NCI-H510A treated with DMSO at 0.1 percent for 48 hours (cell line): ENCODE measurements at regions not wholly inside any gene's neighbourhood (a gene's known extent, or its start where the extent isn't known, plus 50 kb on each side); places are given as distances from the start of the nearest gene placed in this dataset.
"Not testable (repeated sequence)": the region's sequence is repeated elsewhere in the genome, so short reads cannot be mapped to it uniquely, and the experiment has no call there.

Source experiments
- DNase-seq: peaks from one replicate; lab custom pipeline; 2025; lab: John Stamatoyannopoulos, UW

- DNase-seq, result not testable (repeated sequence)
These were observed 1270.3 kb downstream of the UQCRFS1 start for GRCh38 chr19:27942607-27943006.

GRCh38 chr19:27936139-27936538 is 1276.8 kb downstream of the UQCRFS1 start:
- no peak for DNase-seq

GRCh38 chr19:27935669-27936068 is 1277.3 kb downstream of the UQCRFS1 start:
- no peak for DNase-seq

- no peak for DNase-seq
These were observed 1283.6 kb downstream of the UQCRFS1 start for GRCh38 chr19:27929399-27929798.

GRCh38 chr19:27925202-27925601 is 1287.7 kb downstream of the UQCRFS1 start:
- no peak for DNase-seq

- DNase-seq, result no peak
These were observed 1290.0 kb downstream of the UQCRFS1 start for GRCh38 chr19:27922970-27923369.

GRCh38 chr19:27920774-27921173 is 1292.2 kb downstream of the UQCRFS1 start:
- DNase-seq, result no peak

GRCh38 chr19:27918818-27919217 is 1294.1 kb downstream of the UQCRFS1 start:
- no peak for DNase-seq

GRCh38 chr19:27911122-27911898 is 1301.6 kb downstream of the UQCRFS1 start:
- DNase-seq, result no peak

- DNase-seq, result no peak
These were observed 1303.1 kb downstream of the UQCRFS1 start for GRCh38 chr19:27909861-27910260.

GRCh38 chr19:27909185-27909840 is 1303.6 kb downstream of the UQCRFS1 start:
- no peak for DNase-seq

GRCh38 chr19:27906081-27906480 is 1306.9 kb downstream of the UQCRFS1 start:
- DNase-seq, result no peak

GRCh38 chr19:27905074-27905473 is 1307.9 kb downstream of the UQCRFS1 start:
- DNase-seq, result no peak

- DNase-seq, result no peak
These were observed 1311.9 kb downstream of the UQCRFS1 start for GRCh38 chr19:27901078-27901477.

GRCh38 chr19:27896091-27896490 is 1316.9 kb downstream of the UQCRFS1 start:
- no peak for DNase-seq

- no peak for DNase-seq
These were observed 1317.8 kb downstream of the UQCRFS1 start for GRCh38 chr19:27894906-27895754.

GRCh38 chr19:27892500-27892899 is 1320.5 kb downstream of the UQCRFS1 start:
- DNase-seq, result no peak

- no peak for DNase-seq
These were observed 1321.5 kb downstream of the UQCRFS1 start for GRCh38 chr19:27891411-27891810.

GRCh38 chr19:27890696-27891095 is 1322.3 kb downstream of the UQCRFS1 start:
- DNase-seq, result no peak

GRCh38 chr19:27890206-27890605 is 1322.7 kb downstream of the UQCRFS1 start:
- no peak for DNase-seq

- DNase-seq, result no peak
These were observed 1323.8 kb downstream of the UQCRFS1 start for GRCh38 chr19:27889156-27889555.

- DNase-seq, result no peak
These were observed 1325.0 kb downstream of the UQCRFS1 start for GRCh38 chr19:27887946-27888345.

- DNase-seq, result no peak
These were observed 1327.6 kb downstream of the UQCRFS1 start for GRCh38 chr19:27885359-27885758.
